ENCODE measurements at regions not wholly inside any gene's neighbourhood (a gene's known extent, or its start where the extent isn't known, plus 50 kb on each side); places are given as distances from the start of the nearest gene placed in this dataset.
A peak's percentile ranks its signal among the peaks of the same experiment; 100 is the strongest.
"Not testable (repeated sequence)": the region's sequence is repeated elsewhere in the genome, so short reads cannot be mapped to it uniquely, and the experiment has no call there.

GRCh38 chr3:67064105-67064504 lies 66.0 kb downstream of the KBTBD8 start:
- DNase-seq: peak; percentile 72

GRCh38 chr3:67067251-67067650 lies 69.1 kb downstream of the KBTBD8 start:
- no peak for DNase-seq

DNA sequence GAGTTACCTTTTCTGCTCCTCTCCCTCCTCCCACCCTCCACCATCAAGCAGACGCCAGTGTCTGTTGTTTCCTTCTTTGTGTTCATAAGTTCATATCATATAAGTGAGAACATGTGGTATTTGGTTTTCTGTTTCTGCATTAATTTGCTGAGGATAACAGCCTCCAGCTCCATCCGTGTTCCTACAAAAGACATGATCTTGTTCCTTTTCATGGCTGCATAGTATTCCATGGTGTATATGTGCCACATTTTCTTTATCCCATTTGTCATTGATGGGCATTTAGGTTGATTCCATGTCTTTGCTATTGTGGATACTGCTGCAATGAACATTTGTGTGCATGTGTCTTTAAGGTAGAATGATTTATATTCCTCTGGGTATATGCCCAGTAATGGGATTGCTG lies 74.5 kb downstream of the KBTBD8 start:
- DNase-seq: not testable (repeated sequence)

DNA sequence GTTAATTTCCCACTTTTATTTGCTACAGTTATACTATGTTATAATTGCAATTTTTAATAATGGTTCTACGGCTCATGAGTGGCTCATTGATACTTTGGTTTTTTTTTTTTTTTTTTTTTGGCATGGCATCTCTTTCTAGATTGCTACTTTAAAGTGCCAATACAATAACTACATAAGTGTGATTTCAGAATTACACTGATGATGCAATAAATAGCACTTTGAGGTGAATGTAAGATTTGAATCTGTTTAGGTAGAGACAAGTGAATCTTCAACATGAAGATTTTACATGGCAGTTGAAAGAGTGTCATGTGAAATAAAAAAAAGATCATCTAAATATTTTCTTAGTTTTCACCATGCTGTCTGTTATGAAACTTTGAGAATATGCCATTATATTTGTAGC lies 75.7 kb downstream of the KBTBD8 start:
- no peak for DNase-seq

DNA sequence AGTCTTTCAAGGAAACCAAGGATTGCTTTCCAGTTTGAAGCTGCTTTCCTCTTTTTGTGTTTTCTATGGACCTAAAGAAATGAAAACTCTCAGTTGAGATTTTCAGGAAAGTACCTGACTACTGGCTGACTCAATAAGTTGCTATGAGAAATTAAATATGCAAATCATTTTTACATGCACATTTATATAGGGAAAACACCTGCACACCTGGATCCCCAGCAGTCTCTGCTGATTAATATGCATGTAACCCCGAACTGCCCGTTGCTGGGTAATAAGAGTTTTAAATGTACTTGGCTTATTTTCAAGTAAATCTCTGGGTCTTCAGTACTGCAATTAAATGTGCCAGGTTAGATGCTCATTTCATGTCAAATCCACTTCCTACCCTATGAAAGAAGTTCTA lies 77.2 kb downstream of the KBTBD8 start:
- DNase-seq: no peak

DNA sequence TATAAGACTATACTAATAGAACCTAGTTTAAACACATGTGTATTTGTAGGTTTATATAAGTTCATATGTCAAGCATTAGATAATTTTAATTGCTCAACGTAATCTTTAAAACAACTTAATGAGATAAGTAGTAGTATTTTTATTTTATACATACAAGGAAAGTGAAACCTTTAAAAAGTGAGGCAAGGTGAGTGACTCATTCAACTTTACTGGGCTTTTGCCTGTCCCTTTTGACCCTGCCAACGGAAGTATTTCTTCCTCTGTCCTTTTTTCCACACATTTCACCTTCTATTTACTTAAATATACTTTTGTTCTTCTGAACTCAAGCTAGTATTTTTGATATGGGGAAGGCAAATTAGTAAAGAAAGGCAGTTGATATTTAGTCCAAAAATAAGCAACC lies 78.5 kb downstream of the KBTBD8 start:
- peak; percentile 14 for DNase-seq

GRCh38 chr3:67077656-67078055 lies 79.5 kb downstream of the KBTBD8 start:
- DNase-seq: no peak

GRCh38 chr3:67082533-67083024 lies 84.5 kb downstream of the KBTBD8 start:
- no peak for DNase-seq

GRCh38 chr3:67083277-67083676 lies 85.2 kb downstream of the KBTBD8 start:
- DNase-seq: peak; percentile 61

GRCh38 chr3:67087788-67088187 lies 89.7 kb downstream of the KBTBD8 start:
- no peak for DNase-seq

GRCh38 chr3:67090474-67090873 lies 92.4 kb downstream of the KBTBD8 start:
- peak; percentile 84 for DNase-seq

DNA sequence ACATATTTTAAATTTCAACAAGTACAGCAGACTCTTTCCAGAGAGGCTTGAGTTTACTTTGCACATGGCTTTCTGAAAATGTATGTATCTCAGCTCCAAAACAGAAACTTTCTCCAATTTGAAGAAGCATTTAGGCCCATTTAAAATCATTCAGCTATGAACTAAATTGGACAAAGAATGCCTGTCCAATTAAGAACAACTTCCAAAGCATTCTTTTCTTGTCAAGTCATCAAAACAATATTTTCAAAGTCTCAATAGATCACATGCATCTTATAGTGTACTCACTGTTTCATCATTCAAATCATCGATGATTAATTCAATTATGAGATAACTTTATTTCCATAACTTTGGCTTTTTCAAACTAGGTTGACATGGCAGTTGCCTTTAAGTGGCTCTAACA lies 95.2 kb downstream of the KBTBD8 start:
- DNase-seq: no peak

DNA sequence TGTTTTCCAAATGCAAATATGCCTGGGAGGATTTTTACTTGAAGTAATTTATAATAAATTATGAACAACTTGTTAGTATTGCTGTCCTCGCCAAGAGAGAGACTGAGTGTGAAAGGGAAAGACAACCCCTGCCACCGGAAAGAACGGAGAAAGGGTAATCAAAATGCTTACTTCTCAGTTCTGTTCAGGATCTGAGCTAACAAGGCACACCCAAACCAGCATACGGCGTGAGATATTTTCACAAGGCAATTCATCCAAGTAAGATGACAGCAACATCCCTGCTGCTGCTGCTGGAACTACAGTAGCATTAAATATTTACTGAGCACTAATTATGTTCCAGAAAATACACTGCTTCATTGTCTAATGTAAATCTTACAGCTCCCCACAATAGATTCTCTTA lies 96.1 kb downstream of the KBTBD8 start:
- no peak for DNase-seq

DNA sequence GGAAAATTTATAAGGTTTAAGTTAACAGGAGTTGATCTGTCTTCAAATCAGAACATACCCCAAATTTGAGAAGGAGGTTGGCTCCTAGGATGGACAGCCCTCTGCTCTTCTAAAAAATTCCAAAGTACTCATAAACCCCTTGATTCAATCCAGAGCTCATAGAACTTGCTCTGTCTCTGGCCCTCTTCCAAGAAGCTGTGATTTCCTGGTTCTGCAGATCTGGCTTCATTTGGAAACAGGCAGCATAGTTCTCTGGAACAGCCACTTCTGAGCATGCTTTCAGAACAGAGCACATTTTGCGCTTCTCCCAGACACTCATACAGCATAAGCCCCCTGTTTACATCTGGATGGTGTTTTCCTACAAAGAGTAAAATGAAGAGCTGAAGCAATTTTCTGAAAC lies 96.7 kb downstream of the KBTBD8 start:
- peak; percentile 67 for DNase-seq

DNA sequence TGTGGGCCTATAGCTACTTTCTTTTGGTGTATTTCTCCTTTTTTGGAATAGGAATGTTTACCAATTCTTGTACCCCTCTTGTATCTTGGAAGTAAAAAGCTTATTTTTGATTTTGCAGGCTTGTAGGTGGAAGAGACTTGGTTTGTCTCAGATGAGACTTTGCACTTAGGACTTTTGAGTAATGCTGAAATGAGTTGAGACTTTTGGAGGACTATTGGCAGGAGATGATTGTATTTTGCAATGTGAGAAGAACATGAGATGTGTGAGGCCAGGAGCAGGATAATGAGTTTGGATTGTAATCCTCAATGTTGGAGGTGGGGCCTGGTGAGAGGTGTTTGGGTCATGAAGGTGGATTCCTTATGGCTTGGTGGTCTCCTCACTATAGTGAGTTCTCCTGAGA lies 106.3 kb downstream of the KBTBD8 start:
- no peak for DNase-seq

GRCh38 chr3:67106874-67107273 lies 108.8 kb downstream of the KBTBD8 start:
- DNase-seq: no peak

DNA sequence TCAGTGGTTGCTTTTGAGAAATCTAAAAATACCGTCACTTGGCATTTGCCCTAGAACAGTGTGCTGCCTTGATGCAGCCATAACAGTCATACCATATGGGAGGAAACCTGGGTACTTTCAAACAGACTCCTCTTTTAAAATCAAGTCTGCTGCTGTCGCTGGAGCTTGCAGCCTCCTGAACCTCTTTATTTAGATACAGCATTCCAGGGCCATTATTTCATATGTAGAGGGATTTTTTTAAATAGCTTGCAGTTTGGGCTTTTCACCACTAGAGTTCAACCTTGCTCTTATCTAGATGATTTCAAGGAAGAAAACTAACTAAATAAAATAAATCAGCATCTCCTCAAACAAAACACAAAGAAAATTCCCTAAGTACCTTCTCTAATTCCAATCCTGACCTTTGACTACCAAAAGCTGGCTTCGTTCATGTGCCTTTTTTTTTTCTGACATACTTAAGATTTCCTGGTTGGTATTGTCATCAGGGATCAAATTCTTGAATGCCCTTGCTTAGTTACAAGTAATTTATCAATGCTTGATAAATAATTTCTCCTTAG lies 111.6 kb downstream of the KBTBD8 start:
- peak; percentile 71 for DNase-seq

- DNase-seq: peak; percentile 90
Observed at GRCh38 chr3:67113802-67114407, 115.8 kb downstream of the KBTBD8 start.

DNA sequence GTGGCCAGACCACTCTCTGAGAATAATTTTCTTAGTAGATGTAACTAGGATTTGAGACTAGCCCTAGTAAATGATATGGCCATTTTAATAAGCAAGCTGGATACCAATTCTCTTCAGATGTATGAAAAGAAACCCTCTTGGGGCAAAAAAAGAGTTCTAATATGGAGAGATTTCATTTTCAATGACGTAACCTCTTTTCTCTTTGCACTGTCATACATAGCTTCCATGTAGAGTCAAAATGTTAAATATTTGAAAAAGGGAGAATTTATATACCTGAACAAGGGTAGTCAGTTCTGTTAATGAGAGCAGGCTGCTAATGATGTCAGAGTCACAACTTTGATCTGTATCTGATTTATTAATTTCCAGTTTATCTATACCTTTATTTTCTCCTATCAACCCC lies 120.0 kb downstream of the KBTBD8 start:
- no peak for DNase-seq

GRCh38 chr3:67118635-67119034 lies 120.5 kb downstream of the KBTBD8 start:
- DNase-seq: no peak

DNA sequence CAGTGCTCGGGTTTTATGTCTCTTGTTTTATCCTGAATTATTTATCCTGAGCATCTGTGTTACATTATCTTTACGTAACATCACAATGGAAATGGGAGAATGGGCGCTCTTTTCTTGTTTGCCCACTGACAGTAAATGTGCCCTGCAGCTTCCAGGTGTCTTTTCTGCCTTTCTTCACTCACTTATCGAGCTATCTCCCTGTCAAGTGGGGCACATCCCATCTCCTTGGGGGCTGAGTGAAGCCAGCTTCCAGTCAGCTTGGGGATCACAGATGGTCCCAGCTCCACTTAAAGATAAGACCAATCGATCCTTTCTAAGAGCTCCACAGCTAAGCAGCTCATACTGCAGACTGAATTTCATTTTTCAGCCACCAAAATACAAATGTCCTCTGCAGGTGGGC lies 125.8 kb downstream of the KBTBD8 start:
- no peak for DNase-seq

- DNase-seq: no peak
Observed at GRCh38 chr3:67127254-67127653, 129.1 kb downstream of the KBTBD8 start.

DNA sequence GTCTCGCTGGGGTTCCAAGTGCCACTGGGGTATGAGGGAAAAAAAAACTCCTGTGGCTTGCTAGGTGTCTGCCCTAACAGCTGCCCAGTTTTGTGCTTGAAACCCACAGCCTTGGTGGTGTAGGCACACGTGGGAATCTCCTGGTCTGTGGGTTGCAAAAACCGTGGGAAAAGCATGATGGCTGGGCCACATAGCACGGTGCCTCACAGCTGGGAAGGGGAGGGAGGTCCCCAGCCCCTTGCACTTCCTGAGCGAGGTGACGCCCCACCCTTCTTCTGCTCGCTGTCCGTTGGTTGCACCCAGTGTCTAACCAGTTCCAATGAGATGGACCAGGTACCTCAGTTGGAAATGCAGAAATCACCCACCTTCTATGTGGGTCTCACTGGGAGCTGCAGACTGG lies 144.3 kb downstream of the KBTBD8 start:
- no peak for DNase-seq

GRCh38 chr3:67145738-67146137 lies 147.6 kb downstream of the KBTBD8 start:
- DNase-seq: no peak

GRCh38 chr3:67154429-67154828 lies 156.3 kb downstream of the KBTBD8 start:
- no peak for DNase-seq

Data from dermis blood vessel endothelial cell (primary cell).